GM23248 (cell line): ENCODE measurements at regions not wholly inside any gene's neighbourhood (a gene's known extent, or its start where the extent isn't known, plus 50 kb on each side); places are given as distances from the start of the nearest gene placed in this dataset.

Experiments
- EZH2 ChIP-seq: fragments of 200-600 bp; sonication (generic); IDR thresholded peaks from 2 replicates; pipeline ENCODE4 v1.6.1; 2018; ENCODE audit warnings: antibody characterized with exemption, mild to moderate bottlenecking; ENCODE audit not compliant: insufficient read depth, poor library complexity, severe bottlenecking
- EZH2phosphoT487 ChIP-seq: fragments of 200-600 bp; sonication (generic); IDR thresholded peaks from 2 replicates; pipeline ENCODE4 v1.6.1; 2018; ENCODE audit warnings: antibody characterized with exemption, moderate library complexity, mild to moderate bottlenecking, low read depth; ENCODE audit not compliant: insufficient read depth

DNA sequence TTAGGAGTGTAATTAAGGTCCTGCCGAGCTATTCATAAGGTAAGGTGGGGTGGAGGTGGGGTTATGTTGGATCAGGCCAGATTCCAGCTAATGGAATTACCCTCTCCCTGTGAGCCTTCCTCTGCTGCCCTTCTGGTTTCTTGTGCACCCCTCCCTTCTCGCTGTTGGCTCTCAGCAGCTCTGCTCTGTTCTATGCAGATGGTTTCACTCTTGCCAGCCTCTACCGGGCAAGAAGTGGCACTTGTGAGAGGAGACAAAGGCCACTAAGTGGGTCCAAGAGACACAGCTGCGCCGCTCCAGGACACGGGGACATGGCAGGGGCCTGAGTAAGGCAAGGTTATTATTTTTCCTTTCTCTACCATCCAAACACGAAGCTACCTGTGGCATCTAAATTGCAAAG, 334.4 kb downstream of the EMP1 start:
- no peak for TF ChIP-seq EZH2
- TF ChIP-seq EZH2phosphoT487 = no peak
